NT2/D1 (cell line): ENCODE measurements at regions not wholly inside any gene's neighbourhood (a gene's known extent, or its start where the extent isn't known, plus 50 kb on each side); places are given as distances from the start of the nearest gene placed in this dataset.

Experiments used
- SUZ12 ChIP-seq: IDR thresholded peaks from 2 replicates; pipeline ENCODE4 v1.6.1; 2011; ENCODE audit not compliant: insufficient read length, insufficient read depth; ENCODE audit errors: extremely low read depth
- YY1 ChIP-seq: IDR thresholded peaks from 2 replicates; pipeline ENCODE4 v1.6.1; 2011; ENCODE audit not compliant: insufficient read length, insufficient read depth
- ZNF274 ChIP-seq: IDR thresholded peaks from 2 replicates; pipeline ENCODE4 v1.6.1; 2011; ENCODE audit warnings: mild to moderate bottlenecking, low read depth, low read length

- TF ChIP-seq YY1, result no peak
- TF ChIP-seq SUZ12, result no peak
- no peak for TF ChIP-seq ZNF274
Measured at GRCh38 chr5:164002214-164002613, 496.8 kb downstream of the MAT2B start.
